ENCODE measurements at regions not wholly inside any gene's neighbourhood (a gene's known extent, or its start where the extent isn't known, plus 50 kb on each side); places are given as distances from the start of the nearest gene placed in this dataset.

GRCh38 chr2:76075126-76075525 is 364.4 kb upstream of the GCFC2 start:
- H3K4me3 ChIP-seq (ENCODE audit: low read depth, low read length), result no peak overlapping the region
- DNase-seq (ENCODE audit: low read depth), result no peak
- TF ChIP-seq, protein P1, sequence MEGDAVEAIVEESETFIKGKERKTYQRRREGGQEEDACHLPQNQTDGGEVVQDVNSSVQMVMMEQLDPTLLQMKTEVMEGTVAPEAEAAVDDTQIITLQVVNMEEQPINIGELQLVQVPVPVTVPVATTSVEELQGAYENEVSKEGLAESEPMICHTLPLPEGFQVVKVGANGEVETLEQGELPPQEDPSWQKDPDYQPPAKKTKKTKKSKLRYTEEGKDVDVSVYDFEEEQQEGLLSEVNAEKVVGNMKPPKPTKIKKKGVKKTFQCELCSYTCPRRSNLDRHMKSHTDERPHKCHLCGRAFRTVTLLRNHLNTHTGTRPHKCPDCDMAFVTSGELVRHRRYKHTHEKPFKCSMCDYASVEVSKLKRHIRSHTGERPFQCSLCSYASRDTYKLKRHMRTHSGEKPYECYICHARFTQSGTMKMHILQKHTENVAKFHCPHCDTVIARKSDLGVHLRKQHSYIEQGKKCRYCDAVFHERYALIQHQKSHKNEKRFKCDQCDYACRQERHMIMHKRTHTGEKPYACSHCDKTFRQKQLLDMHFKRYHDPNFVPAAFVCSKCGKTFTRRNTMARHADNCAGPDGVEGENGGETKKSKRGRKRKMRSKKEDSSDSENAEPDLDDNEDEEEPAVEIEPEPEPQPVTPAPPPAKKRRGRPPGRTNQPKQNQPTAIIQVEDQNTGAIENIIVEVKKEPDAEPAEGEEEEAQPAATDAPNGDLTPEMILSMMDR (IDR thresholded peaks at IDR 0.05; ENCODE audit: insufficient read depth, low read depth, low read length, missing control alignments), result no peak

DNA sequence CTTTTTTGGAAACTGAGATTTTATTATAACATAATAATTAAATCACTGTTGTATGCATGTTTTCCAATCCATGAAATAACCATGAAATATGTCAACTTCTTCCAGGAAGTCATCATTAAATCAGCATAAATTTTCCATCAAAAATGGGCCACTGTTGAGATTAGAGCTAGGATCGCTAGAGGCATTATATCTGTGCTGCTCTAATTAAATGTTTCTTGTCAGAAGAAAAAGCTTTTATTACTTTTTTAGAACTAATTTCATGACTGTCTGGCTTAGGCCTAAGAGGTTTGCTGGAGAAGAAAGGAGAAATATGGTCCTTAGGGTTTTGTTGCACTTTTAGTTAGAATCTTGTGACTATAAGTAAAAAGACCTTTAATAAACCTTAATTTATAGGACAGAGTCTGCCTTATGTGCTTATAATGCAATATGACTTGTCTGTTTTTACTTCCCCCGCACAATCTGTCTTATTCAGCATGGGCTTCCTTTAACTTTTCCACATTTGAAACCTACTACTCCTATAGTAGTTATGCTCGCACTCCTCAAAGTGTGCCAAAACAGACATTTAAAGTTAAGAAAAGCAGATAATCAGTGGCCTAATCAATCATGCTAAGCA is 363.4 kb upstream of the GCFC2 start:
- no peak for DNase-seq (ENCODE audit: low read depth)
- no peak overlapping the region for H3K4me3 ChIP-seq (ENCODE audit: low read depth, low read length)
- TF ChIP-seq, protein P1 (IDR thresholded peaks at IDR 0.05; ENCODE audit: insufficient read depth, low read depth, low read length, missing control alignments), result no peak

DNA sequence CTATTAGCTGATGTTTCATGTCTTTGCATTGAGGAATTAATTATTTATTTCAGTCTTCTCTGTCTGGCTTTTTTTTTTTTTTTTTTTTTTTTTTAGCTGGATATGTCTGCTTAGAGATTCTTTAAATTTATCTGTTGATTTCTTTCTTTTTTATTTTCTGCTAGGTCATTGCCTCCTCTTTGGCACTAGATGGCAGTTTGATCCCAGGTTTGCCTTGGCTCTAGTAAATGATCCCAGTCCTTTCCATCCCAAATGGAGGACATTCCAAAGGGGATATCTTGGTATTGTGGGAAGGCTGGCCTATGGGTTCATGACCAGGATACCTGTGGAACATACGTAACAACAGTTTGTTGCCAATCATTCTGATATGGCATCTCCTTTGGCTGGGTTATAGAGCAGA is 339.5 kb upstream of the GCFC2 start:
- DNase-seq (ENCODE audit: low read depth), result no peak
- no peak overlapping the region for H3K4me3 ChIP-seq (ENCODE audit: low read depth, low read length)
- TF ChIP-seq, protein P1 (IDR thresholded peaks at IDR 0.05; ENCODE audit: insufficient read depth, low read depth, low read length, missing control alignments), result no peak

DNA sequence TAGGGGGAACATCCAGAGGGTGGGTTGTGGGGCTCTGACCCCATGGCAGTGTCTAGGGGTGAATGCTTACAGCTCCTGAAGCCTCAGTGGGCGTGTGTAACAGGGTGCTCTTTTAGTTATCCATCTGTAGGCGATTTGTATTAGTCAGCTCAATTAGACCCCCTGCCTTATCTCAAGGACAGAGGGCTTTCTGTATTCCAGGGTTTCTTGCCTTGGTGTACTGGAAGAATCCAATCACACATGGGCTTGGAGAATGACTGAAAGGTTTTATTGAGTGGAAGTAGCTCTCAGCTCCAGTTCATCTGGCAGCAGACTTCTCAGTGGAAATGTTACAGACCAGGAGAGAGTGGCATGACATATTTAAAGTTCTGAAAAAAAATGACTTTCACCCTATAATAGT is 334.0 kb upstream of the GCFC2 start:
- H3K4me3 ChIP-seq (ENCODE audit: low read depth, low read length), result no peak overlapping the region

GRCh38 chr2:76039505-76039904 is 328.8 kb upstream of the GCFC2 start:
- no peak overlapping the region for H3K4me3 ChIP-seq (ENCODE audit: low read depth, low read length)
- DNase-seq (ENCODE audit: low read depth), result no peak
- TF ChIP-seq, protein P1 (IDR thresholded peaks at IDR 0.05; ENCODE audit: insufficient read depth, low read depth, low read length, missing control alignments), result no peak

More for the DNA sequence above, 334.0 kb upstream of the GCFC2 start:
- no peak for DNase-seq (ENCODE audit: low read depth)
- TF ChIP-seq, protein P1 (IDR thresholded peaks at IDR 0.05; ENCODE audit: insufficient read depth, low read depth, low read length, missing control alignments), result no peak

DNA sequence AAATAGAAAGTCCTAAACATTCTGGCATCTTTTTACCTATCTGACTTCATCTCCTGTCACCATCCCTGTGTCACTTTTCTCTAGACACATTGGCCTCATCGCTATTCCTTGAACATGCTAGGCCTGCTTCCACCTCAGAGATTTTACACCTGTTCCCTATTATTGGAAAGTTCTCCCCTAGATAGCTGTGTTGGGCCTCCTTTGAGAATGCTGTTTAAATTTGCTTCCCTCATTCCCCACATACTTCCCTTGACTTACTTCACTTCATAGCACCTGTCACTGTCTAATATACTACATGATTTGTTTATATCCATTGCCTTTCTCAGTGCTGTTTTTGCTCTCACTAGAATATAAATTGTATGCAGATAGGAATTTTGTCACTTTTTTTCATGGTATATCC is 317.0 kb upstream of the GCFC2 start:
- TF ChIP-seq, protein P1 (IDR thresholded peaks at IDR 0.05; ENCODE audit: insufficient read depth, low read depth, low read length, missing control alignments), result no peak
- H3K4me3 ChIP-seq (ENCODE audit: low read depth, low read length), result no peak overlapping the region
- no peak for DNase-seq (ENCODE audit: low read depth)

DNA sequence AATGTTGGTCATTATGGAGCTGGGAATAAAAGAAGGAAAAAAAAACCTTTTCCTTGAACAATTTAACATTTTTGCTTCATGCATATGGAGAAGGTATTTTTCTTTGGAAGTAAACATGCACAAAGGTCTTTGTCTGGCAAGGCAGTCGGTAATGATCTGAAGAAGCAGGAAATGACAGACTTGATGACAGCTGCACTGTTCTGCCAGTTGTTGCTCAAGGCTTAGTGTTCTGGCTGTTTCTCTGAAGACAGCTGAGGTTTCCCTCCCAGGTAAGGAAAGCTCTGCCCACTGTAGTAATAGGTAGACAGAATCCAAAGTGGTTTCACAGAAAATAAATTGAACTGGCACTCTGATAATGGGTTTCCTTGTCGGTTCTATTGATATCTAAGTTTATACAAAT is 308.4 kb upstream of the GCFC2 start:
- no peak for DNase-seq (ENCODE audit: low read depth)
- no peak overlapping the region for H3K4me3 ChIP-seq (ENCODE audit: low read depth, low read length)
- TF ChIP-seq, protein P1 (IDR thresholded peaks at IDR 0.05; ENCODE audit: insufficient read depth, low read depth, low read length, missing control alignments), result no peak

Data from GM12865 (cell line).